ENCODE measurements at regions not wholly inside any gene's neighbourhood (a gene's known extent, or its start where the extent isn't known, plus 50 kb on each side); places are given as distances from the start of the nearest gene placed in this dataset.

- no peaks in the 10 kb centered on the region for H3K4me1 ChIP-seq (replicated peaks; ENCODE audit: insufficient read depth)
- TF ChIP-seq, protein P1, sequence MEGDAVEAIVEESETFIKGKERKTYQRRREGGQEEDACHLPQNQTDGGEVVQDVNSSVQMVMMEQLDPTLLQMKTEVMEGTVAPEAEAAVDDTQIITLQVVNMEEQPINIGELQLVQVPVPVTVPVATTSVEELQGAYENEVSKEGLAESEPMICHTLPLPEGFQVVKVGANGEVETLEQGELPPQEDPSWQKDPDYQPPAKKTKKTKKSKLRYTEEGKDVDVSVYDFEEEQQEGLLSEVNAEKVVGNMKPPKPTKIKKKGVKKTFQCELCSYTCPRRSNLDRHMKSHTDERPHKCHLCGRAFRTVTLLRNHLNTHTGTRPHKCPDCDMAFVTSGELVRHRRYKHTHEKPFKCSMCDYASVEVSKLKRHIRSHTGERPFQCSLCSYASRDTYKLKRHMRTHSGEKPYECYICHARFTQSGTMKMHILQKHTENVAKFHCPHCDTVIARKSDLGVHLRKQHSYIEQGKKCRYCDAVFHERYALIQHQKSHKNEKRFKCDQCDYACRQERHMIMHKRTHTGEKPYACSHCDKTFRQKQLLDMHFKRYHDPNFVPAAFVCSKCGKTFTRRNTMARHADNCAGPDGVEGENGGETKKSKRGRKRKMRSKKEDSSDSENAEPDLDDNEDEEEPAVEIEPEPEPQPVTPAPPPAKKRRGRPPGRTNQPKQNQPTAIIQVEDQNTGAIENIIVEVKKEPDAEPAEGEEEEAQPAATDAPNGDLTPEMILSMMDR (conservative IDR thresholded peaks at IDR 0.05): no peak
- TF ChIP-seq EZH2 (IDR thresholded peaks at IDR 0.05; ENCODE audit: low read depth): no peak
- BruUV-seq (replicated peaks): no TSS peak
- H3K4me2 ChIP-seq: no peak overlapping the region
- intact Hi-C loops (cut with micrococcal nuclease; ENCODE audit: unreplicated experiment): no loop called here
- no peaks in the 10 kb centered on the region for H3K9me2 ChIP-seq (ENCODE audit: insufficient read depth)
- H3F3A ChIP-seq (ENCODE audit: insufficient read depth, low read depth): no peaks in the 10 kb centered on the region
- no peak overlapping the region for H3K27ac ChIP-seq
- H3K36me3 ChIP-seq (ENCODE audit: low read depth): no peaks in the 10 kb centered on the region
- H2AFZ ChIP-seq: no peak overlapping the region
- no peaks in the 10 kb centered on the region for H3K9me3 ChIP-seq (ENCODE audit: insufficient read depth, low read depth)
- POLR2A ChIA-PET (ENCODE audit: unreplicated experiment): no interaction called here
- H4K20me1 ChIP-seq (ENCODE audit: insufficient read depth): no peaks in the 10 kb centered on the region
- H3K4me3 ChIP-seq: no peak overlapping the region
- no peaks in the 10 kb centered on the region for H3K27me3 ChIP-seq (ENCODE audit: insufficient read depth, low read depth)
- CTCF ChIA-PET: no interaction called here
- no peaks in the 10 kb centered on the region for H3K79me2 ChIP-seq (ENCODE audit: low read depth)
- no peak for DNase-seq
These were observed 142.9 kb upstream of the BACH2 start for GRCh38 chr6:90439586-90439985.

DNA sequence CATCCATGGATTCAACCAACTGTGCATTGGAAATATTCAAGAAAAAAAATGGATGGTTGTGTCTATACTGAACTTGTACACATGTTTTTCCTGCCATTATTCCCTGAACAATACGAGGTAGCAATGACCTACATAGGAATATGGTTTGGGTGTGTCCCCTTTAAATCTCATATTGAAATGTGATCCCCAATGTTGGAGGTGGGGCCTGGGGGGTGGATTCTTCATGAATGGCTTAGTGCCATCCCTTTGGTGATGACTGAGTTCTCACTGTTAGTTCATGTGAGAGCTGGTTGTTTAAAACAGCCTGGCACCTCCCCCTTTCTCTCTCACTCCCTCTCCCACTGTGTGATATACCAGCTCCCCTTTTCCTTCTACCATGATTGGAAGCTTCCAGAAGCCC is 139.8 kb upstream of the BACH2 start:
- no TSS peak for BruUV-seq (replicated peaks)
- CTCF ChIA-PET: no interaction called here

DNA sequence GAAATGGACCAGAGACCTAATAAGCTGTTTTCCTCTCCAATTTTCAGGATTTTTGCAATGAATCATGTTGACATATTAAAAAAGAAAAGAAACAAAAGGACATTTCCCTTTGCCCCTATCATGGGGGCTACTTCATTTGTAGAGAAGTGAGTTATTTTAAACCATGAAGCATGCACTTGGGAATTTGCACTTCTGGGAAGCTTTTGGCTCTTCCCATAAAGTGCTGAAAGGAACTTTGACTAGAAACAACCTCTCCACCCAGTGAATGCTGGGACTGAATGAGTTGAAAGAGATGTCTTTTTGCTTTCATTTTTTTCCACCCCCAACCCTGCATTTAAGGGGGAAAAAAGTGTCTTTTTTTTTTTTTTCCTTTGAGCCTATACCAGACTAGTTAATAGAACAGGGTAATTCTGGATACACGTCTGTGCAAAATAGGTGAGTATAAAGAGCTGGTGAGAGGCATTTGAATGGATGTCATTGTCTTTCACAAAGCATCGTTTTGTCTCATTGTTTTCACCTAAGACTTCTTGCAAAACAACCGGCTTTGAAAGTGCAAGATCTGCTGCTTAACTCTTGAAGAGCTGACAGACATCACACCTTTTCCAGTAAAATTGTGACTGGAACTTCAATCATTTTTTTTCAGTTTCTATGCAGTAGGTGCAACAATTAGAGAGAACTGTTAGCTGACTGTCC is 138.7 kb upstream of the BACH2 start:
- DNase-seq: no peak
- no peak overlapping the region for H3K4me2 ChIP-seq
- H3K9me2 ChIP-seq (ENCODE audit: insufficient read depth): no peaks in the 10 kb centered on the region
- no peaks in the 10 kb centered on the region for H3K27me3 ChIP-seq (ENCODE audit: insufficient read depth, low read depth)
- CTCF ChIA-PET: interaction anchor here (0.7 kb wide), 1 partner anchor 12 kb away, joined by 5 read pairs; no protein-coding TSS in a partner anchor
- H3K4me1 ChIP-seq (replicated peaks; ENCODE audit: insufficient read depth): no peaks in the 10 kb centered on the region
- no peak for TF ChIP-seq EZH2 (IDR thresholded peaks at IDR 0.05; ENCODE audit: low read depth)
- TF ChIP-seq, protein P1 (conservative IDR thresholded peaks at IDR 0.05): no peak
- H3K4me3 ChIP-seq: no peak overlapping the region
- no peaks in the 10 kb centered on the region for H4K20me1 ChIP-seq (ENCODE audit: insufficient read depth)
- BruUV-seq (replicated peaks): no TSS peak
- no peaks in the 10 kb centered on the region for H3K79me2 ChIP-seq (ENCODE audit: low read depth)
- POLR2A ChIA-PET (ENCODE audit: unreplicated experiment): no interaction called here
- no peaks in the 10 kb centered on the region for H3K36me3 ChIP-seq (ENCODE audit: low read depth)
- H3K9me3 ChIP-seq (ENCODE audit: insufficient read depth, low read depth): no peaks in the 10 kb centered on the region
- H3K27ac ChIP-seq: no peak overlapping the region
- no peak overlapping the region for H2AFZ ChIP-seq
- intact Hi-C loops (cut with micrococcal nuclease; ENCODE audit: unreplicated experiment): no loop called here
- no peaks in the 10 kb centered on the region for H3F3A ChIP-seq (ENCODE audit: insufficient read depth, low read depth)

More for the DNA sequence above, 139.8 kb upstream of the BACH2 start:
- H3K36me3 ChIP-seq (ENCODE audit: low read depth): no peaks in the 10 kb centered on the region
- no peaks in the 10 kb centered on the region for H3K27me3 ChIP-seq (ENCODE audit: insufficient read depth, low read depth)
- no peaks in the 10 kb centered on the region for H3K9me3 ChIP-seq (ENCODE audit: insufficient read depth, low read depth)
- no peaks in the 10 kb centered on the region for H3K9me2 ChIP-seq (ENCODE audit: insufficient read depth)
- no peak overlapping the region for H3K27ac ChIP-seq
- no peak overlapping the region for H2AFZ ChIP-seq
- no peaks in the 10 kb centered on the region for H3F3A ChIP-seq (ENCODE audit: insufficient read depth, low read depth)
- no peak for DNase-seq
- no peaks in the 10 kb centered on the region for H3K79me2 ChIP-seq (ENCODE audit: low read depth)
- TF ChIP-seq, protein P1 (conservative IDR thresholded peaks at IDR 0.05): no peak
- TF ChIP-seq EZH2 (IDR thresholded peaks at IDR 0.05; ENCODE audit: low read depth): no peak
- H3K4me1 ChIP-seq (replicated peaks; ENCODE audit: insufficient read depth): no peaks in the 10 kb centered on the region
- H3K4me3 ChIP-seq: no peak overlapping the region
- intact Hi-C loops (cut with micrococcal nuclease; ENCODE audit: unreplicated experiment): no loop called here
- H3K4me2 ChIP-seq: no peak overlapping the region
- POLR2A ChIA-PET (ENCODE audit: unreplicated experiment): no interaction called here
- no peaks in the 10 kb centered on the region for H4K20me1 ChIP-seq (ENCODE audit: insufficient read depth)

All from PC-9 (cell line).